BLaER1 treated with 17β-estradiol and CSF1 and Interleukin-3, amounts not matched to agents 10 nM and 100 nM (cell line): ENCODE measurements at regions not wholly inside any gene's neighbourhood (a gene's known extent, or its start where the extent isn't known, plus 50 kb on each side); places are given as distances from the start of the nearest gene placed in this dataset.
A peak's percentile ranks its signal among the peaks of the same experiment; 100 is the strongest.

Experiments
- H3K27ac ChIP-seq, 11 experiments: shearing (Covaris generic); formaldehyde crosslinking; 2 replicates each; pipeline ENCODE4 v1.8.1; 2022
- H3K27me3 ChIP-seq, 11 experiments: shearing (Covaris generic); formaldehyde crosslinking; 2 replicates each; pipeline ENCODE4 v1.8.1; 2022
- H3K36me3 ChIP-seq, 11 experiments: shearing (Covaris generic); formaldehyde crosslinking; 2 replicates each; pipeline ENCODE4 v1.8.1; 2022
- H3K4me1 ChIP-seq, 10 experiments: shearing (Covaris generic); formaldehyde crosslinking; 2 replicates each; pipeline ENCODE4 v1.8.1; 2022
- H3K4me2 ChIP-seq, 11 experiments: shearing (Covaris generic); formaldehyde crosslinking; 2 replicates each; pipeline ENCODE4 v1.8.1; 2022
- H3K4me3 ChIP-seq, 10 experiments: shearing (Covaris generic); formaldehyde crosslinking; 2 replicates each; pipeline ENCODE4 v1.8.1; 2022
- H3K9ac ChIP-seq, 11 experiments: shearing (Covaris generic); formaldehyde crosslinking; 2 replicates each; pipeline ENCODE4 v1.8.1; 2022
- H3K9me3 ChIP-seq, 11 experiments: shearing (Covaris generic); formaldehyde crosslinking; replicated peaks in 1 of 11; 2 replicates each; pipeline ENCODE4 v1.8.1; 2022
- H4K20me1 ChIP-seq, 11 experiments: shearing (Covaris generic); formaldehyde crosslinking; 2 replicates each; pipeline ENCODE4 v1.8.1; 2022
- Cebpa-rat ChIP-seq, 11 experiments: shearing (Covaris generic); IDR thresholded peaks; 2 replicates each; pipeline ENCODE4 v1.8.1; 2022

DNA sequence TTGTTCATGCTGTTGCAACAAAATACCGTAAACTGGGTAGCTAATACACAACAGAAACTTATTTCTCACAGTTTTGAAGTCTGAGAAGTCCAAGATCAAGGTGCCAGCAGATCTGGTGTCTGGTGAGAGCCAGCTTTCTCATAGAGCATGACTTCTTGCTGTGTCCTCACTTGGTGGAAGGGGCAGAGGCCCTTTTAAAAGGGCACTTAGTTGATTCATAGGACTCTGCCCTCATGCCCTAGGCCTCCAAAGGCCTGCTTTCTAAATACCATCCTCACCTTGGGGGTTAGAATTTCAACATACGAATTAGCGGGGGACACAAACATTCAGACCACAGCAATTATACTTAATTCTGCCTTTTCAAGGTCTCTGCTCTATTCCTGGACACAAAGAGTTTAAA lies 52.3 kb upstream of the FDX1 start:
- no peak overlapping the region for H3K27ac ChIP-seq
- peak overlapping the region in 4 of 11 experiments; percentile 1 to 79 (median 38); a peak in 4 of 22 replicates for H3K4me2 ChIP-seq

DNA sequence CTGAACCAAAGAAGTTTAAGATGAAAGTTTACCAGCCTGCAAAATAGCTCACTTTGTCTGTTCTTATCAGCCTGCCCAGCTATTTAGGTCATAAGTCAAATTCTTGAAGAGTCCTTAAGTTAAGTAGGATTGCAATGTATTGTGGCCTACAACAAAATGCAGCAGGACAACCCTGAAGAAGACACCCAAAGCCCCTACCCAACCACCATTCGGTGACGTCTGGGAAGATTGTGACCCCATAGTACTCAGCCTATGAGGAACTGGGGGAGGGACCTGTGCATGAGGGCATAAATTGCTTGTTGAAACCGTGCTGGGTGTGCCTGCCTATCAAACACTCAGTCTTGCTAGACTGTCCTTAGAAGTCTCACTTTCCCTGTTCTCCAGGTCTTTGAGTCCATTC lies 50.5 kb upstream of the FDX1 start:
- Histone ChIP-seq H3K4me3 (no peak overlapping the region), H3K9ac (no peak overlapping the region), H3K4me2 (no peak overlapping the region), H3K4me1 (peaks cover 0 to 8% (median 0%) of the 10 kb centered on the region in 10 experiments; a peak in 3 of 20 replicates), H3K27ac (no peak overlapping the region), H3K36me3 (no peaks in the 10 kb centered on the region), H4K20me1 (no peaks in the 10 kb centered on the region), H3K9me3 (peaks cover 0 to 7% (median 0%) of the 10 kb centered on the region in 11 experiments; a peak in 1 of 22 replicates), H3K27me3 (no peaks in the 10 kb centered on the region)
- TF ChIP-seq Cebpa-rat (IDR thresholded peaks at IDR 0.05): no peak

More for the DNA sequence above, 52.3 kb upstream of the FDX1 start:
- no peak overlapping the region for H3K4me3 ChIP-seq
- H3K9ac ChIP-seq: peak overlapping the region in 1 of 11 experiments; percentile 15; a peak in 2 of 22 replicates
- no peak for TF ChIP-seq Cebpa-rat (IDR thresholded peaks at IDR 0.05)
- peaks cover 0 to 5% (median 0%) of the 10 kb centered on the region in 11 experiments; a peak in 1 of 22 replicates for H3K9me3 ChIP-seq
- no peaks in the 10 kb centered on the region for H3K27me3 ChIP-seq
- H4K20me1 ChIP-seq: no peaks in the 10 kb centered on the region
- H3K4me1 ChIP-seq: peaks cover 0 to 18% (median 0%) of the 10 kb centered on the region in 10 experiments; a peak in 4 of 20 replicates
- no peaks in the 10 kb centered on the region for H3K36me3 ChIP-seq

DNA sequence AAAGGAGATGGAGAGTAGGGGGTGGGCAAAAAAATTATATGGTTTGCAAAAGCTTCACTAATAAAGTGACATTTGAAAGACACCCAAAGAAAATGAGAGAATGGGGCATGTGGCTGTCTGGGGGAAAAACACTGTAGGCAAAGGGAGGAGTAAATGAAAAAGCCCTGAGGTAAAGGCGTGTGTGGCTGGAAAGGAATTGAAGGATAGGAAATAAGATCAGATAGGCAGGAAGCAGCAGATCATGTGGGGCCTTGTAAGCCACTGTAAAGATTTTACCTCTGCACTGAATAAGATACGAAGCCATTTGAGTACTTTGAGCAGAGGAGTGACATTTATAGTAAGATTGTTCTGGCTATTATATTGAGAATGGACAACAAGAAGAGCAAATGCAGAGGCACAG lies 49.8 kb upstream of the FDX1 start:
- Histone ChIP-seq H3K9ac (no peak overlapping the region), H4K20me1 (no peaks in the 10 kb centered on the region), H3K9me3 (peaks cover 0 to 7% (median 0%) of the 10 kb centered on the region in 11 experiments; a peak in 1 of 22 replicates), H3K27me3 (no peaks in the 10 kb centered on the region), H3K4me3 (no peak overlapping the region), H3K36me3 (no peaks in the 10 kb centered on the region), H3K4me2 (no peak overlapping the region), H3K27ac (no peak overlapping the region), H3K4me1 (peaks cover 0 to 8% (median 0%) of the 10 kb centered on the region in 10 experiments; a peak in 3 of 20 replicates)
- no peak for TF ChIP-seq Cebpa-rat (IDR thresholded peaks at IDR 0.05)
